ENCODE measurements at regions not wholly inside any gene's neighbourhood (a gene's known extent, or its start where the extent isn't known, plus 50 kb on each side); places are given as distances from the start of the nearest gene placed in this dataset.

GRCh38 chr14:87121716-87122115, 871.3 kb downstream of the GALC start:
- Histone ChIP-seq H3K27me3 (ENCODE audit: insufficient read depth, low read depth, low read length) (no peaks in the 10 kb centered on the region), H4K20me1 (ENCODE audit: insufficient read depth) (no peaks in the 10 kb centered on the region), H3K27ac (ENCODE audit: low read length) (no peak overlapping the region), H3F3A (ENCODE audit: insufficient read depth, low read length, poor library complexity, severe bottlenecking) (no peaks in the 10 kb centered on the region), H2AFZ (ENCODE audit: low read depth, low read length) (no peak overlapping the region), H3K9me2 (ENCODE audit: insufficient read depth, low read length) (no peaks in the 10 kb centered on the region), H3K9me3 (ENCODE audit: low read length) (no peaks in the 10 kb centered on the region), H3K36me3 (ENCODE audit: insufficient read depth, low read length) (no peaks in the 10 kb centered on the region), H3K9ac (ENCODE audit: low read length) (no peak overlapping the region), H3K4me2 (ENCODE audit: low read length) (no peak overlapping the region), H3K4me3 (ENCODE audit: low read length) (no peak overlapping the region), H3K79me2 (replicated peaks; ENCODE audit: insufficient read depth, low read length) (no peaks in the 10 kb centered on the region)
- TF ChIP-seq POLR2AphosphoS5 (IDR thresholded peaks at IDR 0.05): no peak
- TF ChIP-seq, protein P1, sequence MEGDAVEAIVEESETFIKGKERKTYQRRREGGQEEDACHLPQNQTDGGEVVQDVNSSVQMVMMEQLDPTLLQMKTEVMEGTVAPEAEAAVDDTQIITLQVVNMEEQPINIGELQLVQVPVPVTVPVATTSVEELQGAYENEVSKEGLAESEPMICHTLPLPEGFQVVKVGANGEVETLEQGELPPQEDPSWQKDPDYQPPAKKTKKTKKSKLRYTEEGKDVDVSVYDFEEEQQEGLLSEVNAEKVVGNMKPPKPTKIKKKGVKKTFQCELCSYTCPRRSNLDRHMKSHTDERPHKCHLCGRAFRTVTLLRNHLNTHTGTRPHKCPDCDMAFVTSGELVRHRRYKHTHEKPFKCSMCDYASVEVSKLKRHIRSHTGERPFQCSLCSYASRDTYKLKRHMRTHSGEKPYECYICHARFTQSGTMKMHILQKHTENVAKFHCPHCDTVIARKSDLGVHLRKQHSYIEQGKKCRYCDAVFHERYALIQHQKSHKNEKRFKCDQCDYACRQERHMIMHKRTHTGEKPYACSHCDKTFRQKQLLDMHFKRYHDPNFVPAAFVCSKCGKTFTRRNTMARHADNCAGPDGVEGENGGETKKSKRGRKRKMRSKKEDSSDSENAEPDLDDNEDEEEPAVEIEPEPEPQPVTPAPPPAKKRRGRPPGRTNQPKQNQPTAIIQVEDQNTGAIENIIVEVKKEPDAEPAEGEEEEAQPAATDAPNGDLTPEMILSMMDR (IDR thresholded peaks at IDR 0.05; ENCODE audit: poor library complexity, severe bottlenecking): no peak
- no peak for TF ChIP-seq SMC3 (conservative IDR thresholded peaks at IDR 0.05; ENCODE audit: poor library complexity)
- TF ChIP-seq MXI1 (conservative IDR thresholded peaks at IDR 0.05; ENCODE audit: poor library complexity, severe bottlenecking): no peak
- no peak for TF ChIP-seq EP300 (conservative IDR thresholded peaks at IDR 0.05; ENCODE audit: poor library complexity, severe bottlenecking)
- no peak for TF ChIP-seq RAD21 (conservative IDR thresholded peaks at IDR 0.05)
- TF ChIP-seq TAF1 (IDR thresholded peaks at IDR 0.05; ENCODE audit: low read depth): no peak
- no peak for TF ChIP-seq REST (IDR thresholded peaks at IDR 0.05; ENCODE audit: borderline replicate concordance)
- no peak for TF ChIP-seq EZH2 (IDR thresholded peaks at IDR 0.05; ENCODE audit: borderline replicate concordance, insufficient read depth, low read length, poor library complexity, severe bottlenecking)

GRCh38 chr14:87115234-87115633, 877.7 kb downstream of the GALC start:
- no peaks in the 10 kb centered on the region for H3K9me2 ChIP-seq (ENCODE audit: insufficient read depth, low read length)
- no peaks in the 10 kb centered on the region for H3K79me2 ChIP-seq (replicated peaks; ENCODE audit: insufficient read depth, low read length)
- no peaks in the 10 kb centered on the region for H3K9me3 ChIP-seq (ENCODE audit: low read length)
- H3F3A ChIP-seq (ENCODE audit: insufficient read depth, low read length, poor library complexity, severe bottlenecking): no peaks in the 10 kb centered on the region
- H3K27ac ChIP-seq (ENCODE audit: low read length): no peak overlapping the region
- no peak overlapping the region for H3K4me3 ChIP-seq (ENCODE audit: low read length)
- H3K27me3 ChIP-seq (ENCODE audit: insufficient read depth, low read depth, low read length): no peaks in the 10 kb centered on the region
- no peak overlapping the region for H3K9ac ChIP-seq (ENCODE audit: low read length)
- H4K20me1 ChIP-seq (ENCODE audit: insufficient read depth): no peaks in the 10 kb centered on the region
- no peak overlapping the region for H3K4me2 ChIP-seq (ENCODE audit: low read length)
- H2AFZ ChIP-seq (ENCODE audit: low read depth, low read length): no peak overlapping the region
- TF ChIP-seq TAF1 (IDR thresholded peaks at IDR 0.05; ENCODE audit: low read depth) (no peak), REST (IDR thresholded peaks at IDR 0.05; ENCODE audit: borderline replicate concordance) (no peak), EP300 (conservative IDR thresholded peaks at IDR 0.05; ENCODE audit: poor library complexity, severe bottlenecking) (no peak), EZH2 (IDR thresholded peaks at IDR 0.05; ENCODE audit: borderline replicate concordance, insufficient read depth, low read length, poor library complexity, severe bottlenecking) (no peak), MXI1 (conservative IDR thresholded peaks at IDR 0.05; ENCODE audit: poor library complexity, severe bottlenecking) (no peak), POLR2AphosphoS5 (IDR thresholded peaks at IDR 0.05) (no peak), SMC3 (conservative IDR thresholded peaks at IDR 0.05; ENCODE audit: poor library complexity) (no peak), RAD21 (conservative IDR thresholded peaks at IDR 0.05) (no peak)
- TF ChIP-seq, protein P1 (IDR thresholded peaks at IDR 0.05; ENCODE audit: poor library complexity, severe bottlenecking): no peak
- H3K36me3 ChIP-seq (ENCODE audit: insufficient read depth, low read length): no peaks in the 10 kb centered on the region
